ENCODE measurements at regions not wholly inside any gene's neighbourhood (a gene's known extent, or its start where the extent isn't known, plus 50 kb on each side); places are given as distances from the start of the nearest gene placed in this dataset.
A peak's percentile ranks its signal among the peaks of the same experiment; 100 is the strongest.

- intact Hi-C loops (cut with DNase I; ENCODE audit: low total_unique reads), result no loop called here
- DNase-seq (ENCODE audit: low spot score in 2 of 2), result peak; percentile 7 to 78
- 72 to 80% methylated on average over 19 of the region's 22 CpGs for WGBS, 2 donors
- no peak overlapping the region for H3K4me3 ChIP-seq (ENCODE audit: low read depth, poor library complexity, severe bottlenecking)
- TF ChIP-seq POLR2A (IDR thresholded peaks at IDR 0.05) (no peak), CTCF (IDR thresholded peaks at IDR 0.05) (no peak)
Measured at GRCh38 chr14:101110729-101111619, 207.5 kb upstream of the RTL1 start.

GRCh38 chr14:101111620-101112290 is 208.2 kb upstream of the RTL1 start:
- peak; percentile 7 to 78 for DNase-seq (ENCODE audit: low spot score in 2 of 2)
- intact Hi-C loops (cut with DNase I; ENCODE audit: low total_unique reads), result no loop called here
- no peak for TF ChIP-seq CTCF (IDR thresholded peaks at IDR 0.05)
- TF ChIP-seq POLR2A (IDR thresholded peaks at IDR 0.05), result no peak
- 57 to 61% methylated on average over 17 to 22 of the region's 23 CpGs for WGBS, 2 donors
- H3K4me3 ChIP-seq (ENCODE audit: low read depth, poor library complexity, severe bottlenecking), result no peak overlapping the region

- DNase-seq (ENCODE audit: low spot score in 2 of 2), result peak in 1 of 2 donors; percentile 70
- no peak overlapping the region for H3K4me3 ChIP-seq (ENCODE audit: low read depth, poor library complexity, severe bottlenecking)
- intact Hi-C loops (cut with DNase I; ENCODE audit: low total_unique reads), result no loop called here
- no peak for TF ChIP-seq CTCF (IDR thresholded peaks at IDR 0.05)
- TF ChIP-seq POLR2A (IDR thresholded peaks at IDR 0.05), result no peak
- 87 to 88% methylated on average over 25 of the region's 25 CpGs for WGBS, 2 donors
Measured at GRCh38 chr14:101112351-101113107, 209.0 kb upstream of the RTL1 start.

GRCh38 chr14:101113108-101113612 is 209.6 kb upstream of the RTL1 start:
- TF ChIP-seq POLR2A (IDR thresholded peaks at IDR 0.05) (no peak), CTCF (IDR thresholded peaks at IDR 0.05) (no peak)
- intact Hi-C loops (cut with DNase I; ENCODE audit: low total_unique reads), result no loop called here
- peak in 1 of 2 donors; percentile 68 for DNase-seq (ENCODE audit: low spot score in 2 of 2)

GRCh38 chr14:101113835-101114725 is 210.6 kb upstream of the RTL1 start:
- TF ChIP-seq POLR2A (IDR thresholded peaks at IDR 0.05) (no peak), CTCF (IDR thresholded peaks at IDR 0.05) (no peak)
- WGBS, 2 donors, result 60 to 71% methylated on average over 12 to 13 of the region's 16 CpGs
- no peak overlapping the region for H3K4me3 ChIP-seq (ENCODE audit: low read depth, poor library complexity, severe bottlenecking)
- peak in 1 of 2 donors; percentile 4 for DNase-seq (ENCODE audit: low spot score in 2 of 2)
- intact Hi-C loops (cut with DNase I; ENCODE audit: low total_unique reads), result no loop called here

More at GRCh38 chr14:101113108-101113612, 209.6 kb upstream of the RTL1 start:
- 88 to 97% methylated on average over 7 to 9 of the region's 9 CpGs for WGBS, 2 donors
- no peak overlapping the region for H3K4me3 ChIP-seq (ENCODE audit: low read depth, poor library complexity, severe bottlenecking)
